MM.1S (cell line): ENCODE measurements at regions not wholly inside any gene's neighbourhood (a gene's known extent, or its start where the extent isn't known, plus 50 kb on each side); places are given as distances from the start of the nearest gene placed in this dataset.
"Not testable (repeated sequence)": the region's sequence is repeated elsewhere in the genome, so short reads cannot be mapped to it uniquely, and the experiment has no call there.

Experiments
- DNase-seq: peaks from one replicate; pipeline ENCODE4 v3.0.0-alpha.2; 2015
- H2AFZ ChIP-seq: fragments of 300-600 bp; sonication (generic); 2 replicates; pipeline ENCODE4 v1.6.0; 2016; ENCODE audit warnings: antibody characterized with exemption, low read length
- H3F3A ChIP-seq: fragments of 300-600 bp; sonication (generic); 2 replicates; pipeline ENCODE4 v1.6.1; 2016; ENCODE audit warnings: mild to moderate bottlenecking, antibody characterized with exemption, low read length, moderate library complexity, mixed read lengths; ENCODE audit not compliant: insufficient read depth
- H3K27ac ChIP-seq: fragments of 300-600 bp; sonication (generic); 2 replicates; pipeline ENCODE4 v1.5.1; 2016; ENCODE audit warnings: mild to moderate bottlenecking, low read length
- H3K27me3 ChIP-seq: fragments of 300-600 bp; sonication (generic); replicated peaks from 2 replicates; pipeline ENCODE4 v1.6.0; 2016; ENCODE audit warnings: low read length; ENCODE audit not compliant: insufficient read depth
- H3K36me3 ChIP-seq: fragments of 300-600 bp; sonication (generic); replicated peaks from 2 replicates; pipeline ENCODE4 v1.6.1; 2016; ENCODE audit warnings: mild to moderate bottlenecking, low read length, mixed read lengths; ENCODE audit not compliant: insufficient read depth
- H3K4me1 ChIP-seq: fragments of 300-600 bp; sonication (generic); 2 replicates; pipeline ENCODE4 v1.6.1; 2016; ENCODE audit warnings: low read length, mixed read lengths
- H3K4me2 ChIP-seq: fragments of 300-600 bp; sonication (generic); 2 replicates; pipeline ENCODE4 v1.6.0; 2016; ENCODE audit warnings: low read depth, low read length
- H3K4me3 ChIP-seq: fragments of 300-600 bp; sonication (generic); 2 replicates; pipeline ENCODE4 v1.5.1; 2016; ENCODE audit warnings: low read length, mixed read lengths
- H3K79me2 ChIP-seq: fragments of 300-600 bp; sonication (generic); 2 replicates; pipeline ENCODE4 v1.6.1; 2016; ENCODE audit warnings: mixed run types, low read length, mixed read lengths
- H3K9ac ChIP-seq: fragments of 300-600 bp; sonication (generic); 2 replicates; pipeline ENCODE4 v1.6.1; 2016; ENCODE audit warnings: low read length, mixed read lengths
- H3K9me2 ChIP-seq: fragments of 300-600 bp; sonication (generic); replicated peaks from 2 replicates; pipeline ENCODE4 v1.6.1; 2016; ENCODE audit warnings: mild to moderate bottlenecking, low read length, mixed read lengths; ENCODE audit not compliant: insufficient read depth
- H3K9me3 ChIP-seq: fragments of 300-600 bp; sonication (generic); replicated peaks from 2 replicates; pipeline ENCODE4 v1.6.1; 2016; ENCODE audit warnings: mild to moderate bottlenecking, low read length, mixed read lengths; ENCODE audit not compliant: insufficient read depth
- H4K20me1 ChIP-seq: fragments of 300-600 bp; sonication (generic); 2 replicates; pipeline ENCODE4 v1.6.1; 2016; ENCODE audit warnings: mild to moderate bottlenecking, low read length, moderate library complexity, mixed read lengths; ENCODE audit not compliant: insufficient read depth
- EZH2 ChIP-seq: fragments of 300-600 bp; sonication (generic); optimal IDR thresholded peaks from 2 replicates; pipeline ENCODE3; 2017; ENCODE audit warnings: low read depth, mild to moderate bottlenecking, antibody characterized with exemption, low read length, mixed read lengths
- EZH2phosphoT487 ChIP-seq: fragments of 300-600 bp; sonication (generic); IDR thresholded peaks from 2 replicates; pipeline ENCODE4 v1.6.1; 2018; ENCODE audit warnings: antibody characterized with exemption, low read length
- TF ChIP-seq, protein P1 (sequence below): fragments of 300-600 bp; sonication (generic); IDR thresholded peaks from 2 replicates; pipeline ENCODE4 v1.5.1; 2016; ENCODE audit warnings: antibody characterized with exemption, low read length, mixed read lengths

DNA sequence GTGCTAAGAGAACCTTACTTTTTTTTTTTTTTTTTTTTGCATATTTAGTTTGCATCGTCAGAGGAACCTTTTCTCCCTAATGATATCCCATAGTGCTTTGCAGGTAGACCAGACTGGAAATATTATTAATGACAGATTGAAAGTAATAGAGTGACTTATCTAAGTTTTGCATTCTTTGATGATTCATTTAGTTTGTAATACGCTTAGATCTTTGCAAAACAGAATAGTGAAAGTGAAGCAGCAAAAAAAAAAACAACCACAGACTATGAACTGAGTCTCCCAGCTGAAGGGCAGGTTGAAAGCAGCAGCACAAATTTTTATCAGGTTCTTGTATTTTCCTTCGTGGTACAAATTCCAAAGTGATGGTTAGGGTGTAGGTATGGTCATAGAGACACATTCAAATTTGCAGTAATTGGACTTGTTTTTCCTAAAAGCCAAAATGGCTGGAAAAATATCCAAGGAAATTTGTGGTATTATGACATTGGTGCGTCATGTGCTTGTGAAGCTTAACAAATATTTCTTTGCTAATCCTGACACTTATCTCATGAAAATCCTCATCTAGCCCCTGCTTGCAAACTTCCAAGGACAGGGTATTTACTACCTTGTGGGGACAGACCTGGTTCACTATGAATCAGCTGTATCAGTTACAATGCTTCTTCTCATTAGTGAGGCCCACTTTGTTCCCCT lies 81.8 kb upstream of the CREB5 start:
- peaks cover 19% of the 10 kb centered on the region for H3K4me1 ChIP-seq
- peak overlapping the region; percentile 53 for H3K4me2 ChIP-seq
- no peaks in the 10 kb centered on the region for H3K36me3 ChIP-seq
- TF ChIP-seq EZH2 = no peak
- TF ChIP-seq, protein P1, sequence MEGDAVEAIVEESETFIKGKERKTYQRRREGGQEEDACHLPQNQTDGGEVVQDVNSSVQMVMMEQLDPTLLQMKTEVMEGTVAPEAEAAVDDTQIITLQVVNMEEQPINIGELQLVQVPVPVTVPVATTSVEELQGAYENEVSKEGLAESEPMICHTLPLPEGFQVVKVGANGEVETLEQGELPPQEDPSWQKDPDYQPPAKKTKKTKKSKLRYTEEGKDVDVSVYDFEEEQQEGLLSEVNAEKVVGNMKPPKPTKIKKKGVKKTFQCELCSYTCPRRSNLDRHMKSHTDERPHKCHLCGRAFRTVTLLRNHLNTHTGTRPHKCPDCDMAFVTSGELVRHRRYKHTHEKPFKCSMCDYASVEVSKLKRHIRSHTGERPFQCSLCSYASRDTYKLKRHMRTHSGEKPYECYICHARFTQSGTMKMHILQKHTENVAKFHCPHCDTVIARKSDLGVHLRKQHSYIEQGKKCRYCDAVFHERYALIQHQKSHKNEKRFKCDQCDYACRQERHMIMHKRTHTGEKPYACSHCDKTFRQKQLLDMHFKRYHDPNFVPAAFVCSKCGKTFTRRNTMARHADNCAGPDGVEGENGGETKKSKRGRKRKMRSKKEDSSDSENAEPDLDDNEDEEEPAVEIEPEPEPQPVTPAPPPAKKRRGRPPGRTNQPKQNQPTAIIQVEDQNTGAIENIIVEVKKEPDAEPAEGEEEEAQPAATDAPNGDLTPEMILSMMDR = no peak
- no peak for TF ChIP-seq EZH2phosphoT487
- H3K79me2 ChIP-seq = no peaks in the 10 kb centered on the region
- H3K9ac ChIP-seq = no peak overlapping the region
- H3K27ac ChIP-seq = no peak overlapping the region
- H3K9me3 ChIP-seq = no peaks in the 10 kb centered on the region
- H4K20me1 ChIP-seq = no peaks in the 10 kb centered on the region
- peak overlapping the region; percentile 6; the same call in 1 of the 2 replicates for H3K4me3 ChIP-seq
- H3K27me3 ChIP-seq = peaks cover 32% of the 10 kb centered on the region
- no peak overlapping the region for H2AFZ ChIP-seq
- H3K9me2 ChIP-seq = no peaks in the 10 kb centered on the region
- H3F3A ChIP-seq = peaks cover 23% of the 10 kb centered on the region
- peak; percentile 45 for DNase-seq

DNA sequence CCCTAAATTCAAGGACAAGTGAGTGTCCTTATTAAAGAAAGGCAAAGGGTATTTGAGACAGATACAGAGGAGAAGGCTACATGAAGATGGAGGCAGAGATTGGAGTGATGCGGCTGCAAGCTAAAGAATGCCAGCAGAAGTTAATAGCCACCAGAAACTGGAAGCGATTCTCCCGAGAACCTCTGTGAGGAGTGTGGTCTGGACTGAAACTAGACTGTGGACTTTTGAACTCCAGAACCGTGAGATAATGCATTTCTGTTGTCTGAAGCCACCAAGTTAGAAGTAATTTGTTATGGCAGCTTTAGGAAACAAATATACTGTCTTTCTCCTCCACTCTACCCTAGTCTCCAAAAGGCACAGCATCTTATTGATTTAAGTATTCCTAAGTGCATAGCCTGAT lies 80.3 kb upstream of the CREB5 start:
- H3K27me3 ChIP-seq = peaks cover 32% of the 10 kb centered on the region

DNA sequence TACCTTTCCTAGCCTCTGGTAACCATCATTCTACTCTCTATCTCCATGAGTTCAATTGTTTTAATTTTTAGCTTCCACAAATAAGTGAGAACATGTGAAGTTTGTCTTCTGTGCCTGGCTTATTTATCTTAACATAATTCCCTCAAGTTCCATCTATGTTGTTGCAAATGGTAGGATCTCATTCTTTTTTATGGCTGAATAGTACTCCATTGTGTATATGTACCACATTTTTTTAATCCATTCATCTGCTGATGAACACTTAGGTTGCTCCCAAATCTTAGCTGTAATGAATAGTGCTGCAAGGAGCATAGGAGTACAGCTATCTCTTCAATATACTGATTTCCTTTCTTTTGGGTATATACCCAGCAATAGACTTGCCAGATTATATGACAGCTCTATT lies 78.8 kb upstream of the CREB5 start:
- H3K36me3 ChIP-seq, H2AFZ ChIP-seq, H3K9me2 ChIP-seq, H3K4me2 ChIP-seq, H3K4me3 ChIP-seq, H3K27ac ChIP-seq, H3K9me3 ChIP-seq, DNase-seq, H3K79me2 ChIP-seq, H4K20me1 ChIP-seq, H3K9ac ChIP-seq: not testable (repeated sequence)
- Histone ChIP-seq H3K4me1 (peaks cover 19% of the 10 kb centered on the region), H3K27me3 (peaks cover 30% of the 10 kb centered on the region), H3F3A (peaks cover 23% of the 10 kb centered on the region)

More for the DNA sequence above, 80.3 kb upstream of the CREB5 start:
- no peaks in the 10 kb centered on the region for H3K79me2 ChIP-seq
- no peaks in the 10 kb centered on the region for H3K9me3 ChIP-seq
- H3K4me3 ChIP-seq = no peak overlapping the region
- DNase-seq = peak; percentile 89
- H3K4me2 ChIP-seq = peak overlapping the region; percentile 21; the same call in 1 of the 2 replicates
- H3K36me3 ChIP-seq = no peaks in the 10 kb centered on the region
- TF ChIP-seq, protein P1 = no peak
- no peaks in the 10 kb centered on the region for H4K20me1 ChIP-seq
- H3K4me1 ChIP-seq = peaks cover 19% of the 10 kb centered on the region
- peaks cover 23% of the 10 kb centered on the region for H3F3A ChIP-seq
- H3K9me2 ChIP-seq = no peaks in the 10 kb centered on the region
- H3K9ac ChIP-seq = no peak overlapping the region
- H2AFZ ChIP-seq = no peak overlapping the region
- H3K27ac ChIP-seq = no peak overlapping the region

DNA sequence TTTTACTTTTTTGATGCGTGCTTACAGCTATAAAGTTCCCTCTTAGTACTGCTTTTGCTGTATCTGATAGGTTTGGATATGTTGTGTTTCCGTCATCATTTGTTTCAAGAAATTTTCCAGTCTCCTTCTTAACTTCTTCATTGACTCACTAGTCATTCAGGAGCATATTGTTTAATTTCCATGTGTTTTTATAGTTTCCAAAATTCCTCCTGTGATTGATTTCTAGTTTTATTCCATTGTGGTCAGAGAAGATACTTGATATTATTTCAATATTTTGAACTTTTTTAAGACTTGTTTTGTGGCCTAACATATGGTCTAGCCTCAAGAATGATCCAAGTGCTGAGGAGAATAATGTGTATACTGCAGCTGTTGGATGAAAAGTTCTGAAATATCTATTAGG lies 75.5 kb upstream of the CREB5 start:
- H3K4me1 ChIP-seq = peaks cover 9% of the 10 kb centered on the region
- no peaks in the 10 kb centered on the region for H3K9me3 ChIP-seq
- no peak overlapping the region for H3K4me2 ChIP-seq
- H3K27ac ChIP-seq = no peak overlapping the region
- peaks cover 18% of the 10 kb centered on the region; the same call in 1 of the 2 replicates for H3K27me3 ChIP-seq
- no peak overlapping the region for H2AFZ ChIP-seq
- H4K20me1 ChIP-seq = no peaks in the 10 kb centered on the region
- no peak overlapping the region for H3K4me3 ChIP-seq
- H3K9me2 ChIP-seq = no peaks in the 10 kb centered on the region
- peaks cover 8% of the 10 kb centered on the region; the same call in 1 of the 2 replicates for H3F3A ChIP-seq
- H3K79me2 ChIP-seq = no peaks in the 10 kb centered on the region
- TF ChIP-seq EZH2phosphoT487 = no peak
- TF ChIP-seq EZH2 = no peak
- TF ChIP-seq, protein P1 = no peak
- no peak for DNase-seq
- H3K9ac ChIP-seq = no peak overlapping the region
- H3K36me3 ChIP-seq = no peaks in the 10 kb centered on the region
